ENCODE measurements at regions not wholly inside any gene's neighbourhood (a gene's known extent, or its start where the extent isn't known, plus 50 kb on each side); places are given as distances from the start of the nearest gene placed in this dataset.

GRCh38 chr5:171570244-171570825 lies 150.9 kb downstream of the FGF18 start:
- no peak for TF ChIP-seq CTCF (IDR thresholded peaks at IDR 0.05)

DNA sequence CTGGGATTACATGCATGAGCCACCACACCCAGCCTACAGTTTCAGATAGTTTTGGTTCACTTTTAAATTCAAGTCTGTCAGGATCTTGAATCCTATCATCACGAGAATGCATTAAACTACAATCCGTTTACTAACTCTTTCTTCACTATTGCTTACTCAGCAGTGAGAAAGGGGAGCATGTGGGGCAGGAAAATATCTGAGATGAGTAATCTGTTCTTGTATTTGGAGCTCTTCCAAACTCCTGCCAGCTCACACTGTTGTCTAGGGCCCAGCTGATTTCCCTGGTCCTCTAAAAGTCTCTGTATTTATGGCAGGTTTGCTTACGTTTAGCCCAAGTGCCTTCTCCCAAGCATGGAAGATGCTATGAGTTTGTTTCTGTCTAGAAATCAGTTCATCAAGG lies 152.2 kb downstream of the FGF18 start:
- H3K27me3 Mint-ChIP-seq (ENCODE audit: low read depth in 2 of 2), result peaks cover 18 to 26% of the 10 kb centered on the region in 2 donors
- Histone ChIP-seq H3K4me1 (ENCODE audit: control insufficient read depth, insufficient read depth, low read length) (no peaks in the 10 kb centered on the region), H3K4me3 (ENCODE audit: low read length) (no peak overlapping the region), H3K9me3 (ENCODE audit: control insufficient read depth, insufficient read depth, low read length) (no peaks in the 10 kb centered on the region), H3K27me3 (ENCODE audit: control insufficient read depth, insufficient read depth, low read length) (no peaks in the 10 kb centered on the region), H3K36me3 (ENCODE audit: control insufficient read depth, insufficient read depth, low read length) (no peaks in the 10 kb centered on the region), H3K27ac (ENCODE audit: low read length) (no peak overlapping the region)
- no peaks in the 10 kb centered on the region for H3K4me1 Mint-ChIP-seq
- H3K36me3 Mint-ChIP-seq, result peaks cover 13% of the 10 kb centered on the region
- DNase-seq (no peak), ATAC-seq (no peak)
- intact Hi-C loops (cut with micrococcal nuclease), result no loop called here
- no peak overlapping the region for H3K4me3 Mint-ChIP-seq
- H3K9me3 Mint-ChIP-seq, result peaks cover 3 to 14% of the 10 kb centered on the region in 2 donors
- WGBS (ENCODE audit: insufficient coverage), result 83% methylated on average over 2 of the region's 3 CpGs
- no peak overlapping the region for H3K27ac Mint-ChIP-seq
- TF ChIP-seq CTCF (IDR thresholded peaks at IDR 0.05), result no peak

More at GRCh38 chr5:171570244-171570825, 150.9 kb downstream of the FGF18 start:
- no peak for ATAC-seq
- Histone ChIP-seq H3K4me1 (ENCODE audit: control insufficient read depth, insufficient read depth, low read length) (no peaks in the 10 kb centered on the region), H3K27ac (ENCODE audit: low read length) (no peak overlapping the region), H3K4me3 (ENCODE audit: low read length) (no peak overlapping the region), H3K36me3 (ENCODE audit: control insufficient read depth, insufficient read depth, low read length) (no peaks in the 10 kb centered on the region), H3K27me3 (ENCODE audit: control insufficient read depth, insufficient read depth, low read length) (no peaks in the 10 kb centered on the region), H3K9me3 (ENCODE audit: control insufficient read depth, insufficient read depth, low read length) (no peaks in the 10 kb centered on the region)
- Mint-ChIP-seq H3K27ac (no peak overlapping the region), H3K4me1 (no peaks in the 10 kb centered on the region), H3K27me3 (ENCODE audit: low read depth in 2 of 2) (peaks cover 15 to 17% of the 10 kb centered on the region in 2 donors), H3K4me3 (no peak overlapping the region), H3K36me3 (peaks cover 13% of the 10 kb centered on the region), H3K9me3 (peaks cover 3 to 14% of the 10 kb centered on the region in 2 donors)
- intact Hi-C loops (cut with micrococcal nuclease), result no loop called here
- DNase-seq, result no peak
- 69% methylated on average over 2 of the region's 2 CpGs for WGBS (ENCODE audit: insufficient coverage)

DNA sequence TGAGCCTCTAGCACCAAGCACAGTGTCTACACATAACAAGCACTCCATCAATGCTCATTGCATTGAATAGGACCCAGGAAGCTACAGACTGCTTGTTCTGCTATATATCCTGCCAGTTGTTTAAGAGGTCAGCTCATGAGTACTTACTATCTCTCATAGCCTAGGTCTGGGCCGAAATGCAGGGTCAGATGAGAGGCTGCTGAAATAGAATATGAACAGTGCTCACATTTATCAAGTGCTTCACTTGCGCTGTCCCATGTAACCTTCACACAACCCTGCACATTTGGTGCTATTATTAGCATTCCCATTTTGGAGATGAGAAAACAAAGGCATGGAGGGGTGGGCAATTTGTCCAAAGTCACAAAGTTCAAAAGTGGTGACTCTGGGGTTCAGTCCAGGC lies 153.6 kb downstream of the FGF18 start:
- Histone ChIP-seq H3K4me1 (ENCODE audit: control insufficient read depth, insufficient read depth, low read length) (no peaks in the 10 kb centered on the region), H3K27me3 (ENCODE audit: control insufficient read depth, insufficient read depth, low read length) (no peaks in the 10 kb centered on the region), H3K36me3 (ENCODE audit: control insufficient read depth, insufficient read depth, low read length) (no peaks in the 10 kb centered on the region), H3K9me3 (ENCODE audit: control insufficient read depth, insufficient read depth, low read length) (no peaks in the 10 kb centered on the region), H3K4me3 (ENCODE audit: low read length) (no peak overlapping the region), H3K27ac (ENCODE audit: low read length) (no peak overlapping the region)
- DNase-seq (no peak), ATAC-seq (no peak)
- 88% methylated on average over 2 of the region's 2 CpGs for WGBS (ENCODE audit: insufficient coverage)
- H3K4me3 Mint-ChIP-seq, result no peak overlapping the region
- no peak overlapping the region for H3K27ac Mint-ChIP-seq
- peaks cover 3 to 14% of the 10 kb centered on the region in 2 donors for H3K9me3 Mint-ChIP-seq
- no peaks in the 10 kb centered on the region for H3K4me1 Mint-ChIP-seq
- peaks cover 18 to 22% of the 10 kb centered on the region in 2 donors for H3K27me3 Mint-ChIP-seq (ENCODE audit: low read depth in 2 of 2)
- intact Hi-C loops (cut with micrococcal nuclease), result no loop called here
- TF ChIP-seq CTCF (IDR thresholded peaks at IDR 0.05), result no peak
- H3K36me3 Mint-ChIP-seq, result peaks cover 12% of the 10 kb centered on the region
